HepG2 (cell line): ENCODE measurements at regions not wholly inside any gene's neighbourhood (a gene's known extent, or its start where the extent isn't known, plus 50 kb on each side); places are given as distances from the start of the nearest gene placed in this dataset.

Experiments
- CBFB ChIP-seq: sonication (generic); formaldehyde crosslinking; IDR thresholded peaks from 2 replicates; pipeline ENCODE4 v1.4.0; 2020; ENCODE audit warnings: missing genetic modification reagents
- FLYWCH1 ChIP-seq: sonication (generic); formaldehyde crosslinking; IDR thresholded peaks from 2 replicates; pipeline ENCODE4 v1.8.1; 2023; ENCODE audit warnings: mild to moderate bottlenecking, missing genetic modification reagents
- FOXM1 ChIP-seq: sonication (generic); formaldehyde crosslinking; IDR thresholded peaks from 2 replicates; pipeline ENCODE4 v1.5.0; 2020; ENCODE audit warnings: missing genetic modification reagents
- MAFK ChIP-seq, 2 experiments: IDR thresholded peaks in 1 of 2; conservative IDR thresholded peaks in 1 of 2; 2 replicates each; pipeline ENCODE4 v1.6.1; 2011; ENCODE audit warnings: improper control_type of control experiment in 2 of 2, low read length in 2 of 2
- MLX ChIP-seq: IDR thresholded peaks from 2 replicates; pipeline ENCODE4 v1.6.1; 2016
- TCF12 ChIP-seq, 2 experiments: fragments of 450-650 bp in 1 of 2; sonication (generic) in 1 of 2; formaldehyde crosslinking in 1 of 2; IDR thresholded peaks; 2 replicates each; pipeline versions ENCODE4 v1.6.1 to v1.8.0; 2017 to 2022; ENCODE audit warnings: antibody characterized with exemption in 1 of 2, mild to moderate bottlenecking in 1 of 2, missing genetic modification reagents in 1 of 2, moderate library complexity in 1 of 2
- ZFP36 ChIP-seq: fragments of 150-350 bp; IDR thresholded peaks from 2 replicates; pipeline ENCODE4 v1.6.1; 2018; ENCODE audit warnings: borderline replicate concordance, low read length, low read depth; ENCODE audit not compliant: partially characterized antibody
- ZNF281 ChIP-seq: sonication (generic); formaldehyde crosslinking; IDR thresholded peaks from 2 replicates; pipeline ENCODE4 v1.4.0; 2020; ENCODE audit warnings: missing genetic modification reagents, borderline replicate concordance
- TF ChIP-seq, protein P1 (sequence below): sonication (generic); formaldehyde crosslinking; IDR thresholded peaks from 2 replicates; pipeline ENCODE4 v1.4.0; 2020; ENCODE audit warnings: missing genetic modification reagents

DNA sequence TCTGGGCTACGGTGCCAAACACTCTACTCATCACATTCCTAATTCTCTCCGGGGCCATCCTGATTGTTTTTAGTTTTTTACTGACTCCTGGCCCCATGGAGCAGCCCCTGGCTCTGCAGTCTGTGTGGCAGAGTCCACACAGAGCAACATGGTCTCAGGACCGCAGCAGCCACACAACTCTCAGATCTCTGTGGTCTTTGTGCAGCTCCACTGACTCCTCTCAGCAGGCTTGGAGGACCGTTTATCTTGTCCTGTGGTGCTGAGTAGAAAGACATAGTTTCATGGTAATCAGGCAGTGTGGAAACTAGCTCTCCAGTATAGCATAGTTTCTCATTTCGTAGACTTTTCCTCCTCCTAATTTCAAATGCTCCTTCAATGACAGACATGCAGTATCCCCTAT is 168.4 kb downstream of the EDN1 start:
- TF ChIP-seq MAFK (conservative IDR thresholded peaks at IDR 0.05 in 1 of 2, IDR thresholded peaks at IDR 0.05 in 1 of 2; ENCODE audit: low read length in 2 of 2): no peak
- no peak for TF ChIP-seq ZFP36
- no peak for TF ChIP-seq CBFB
- TF ChIP-seq FLYWCH1 (CRISPR knock-in tag): no peak
- no peak for TF ChIP-seq MLX (CRISPR knock-in tag)
- TF ChIP-seq TCF12 (IDR thresholded peaks at IDR 0.05): no peak
- no peak for TF ChIP-seq TCF12 (CRISPR knock-in tag; IDR thresholded peaks at IDR 0.05)
- no peak for TF ChIP-seq FOXM1 (CRISPR knock-in tag)
- no peak for TF ChIP-seq ZNF281 (CRISPR knock-in tag)
- TF ChIP-seq, protein P1, sequence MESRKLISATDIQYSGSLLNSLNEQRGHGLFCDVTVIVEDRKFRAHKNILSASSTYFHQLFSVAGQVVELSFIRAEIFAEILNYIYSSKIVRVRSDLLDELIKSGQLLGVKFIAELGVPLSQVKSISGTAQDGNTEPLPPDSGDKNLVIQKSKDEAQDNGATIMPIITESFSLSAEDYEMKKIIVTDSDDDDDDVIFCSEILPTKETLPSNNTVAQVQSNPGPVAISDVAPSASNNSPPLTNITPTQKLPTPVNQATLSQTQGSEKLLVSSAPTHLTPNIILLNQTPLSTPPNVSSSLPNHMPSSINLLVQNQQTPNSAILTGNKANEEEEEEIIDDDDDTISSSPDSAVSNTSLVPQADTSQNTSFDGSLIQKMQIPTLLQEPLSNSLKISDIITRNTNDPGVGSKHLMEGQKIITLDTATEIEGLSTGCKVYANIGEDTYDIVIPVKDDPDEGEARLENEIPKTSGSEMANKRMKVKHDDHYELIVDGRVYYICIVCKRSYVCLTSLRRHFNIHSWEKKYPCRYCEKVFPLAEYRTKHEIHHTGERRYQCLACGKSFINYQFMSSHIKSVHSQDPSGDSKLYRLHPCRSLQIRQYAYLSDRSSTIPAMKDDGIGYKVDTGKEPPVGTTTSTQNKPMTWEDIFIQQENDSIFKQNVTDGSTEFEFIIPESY (CRISPR knock-in tag): no peak
